ENCODE measurements at regions not wholly inside any gene's neighbourhood (a gene's known extent, or its start where the extent isn't known, plus 50 kb on each side); places are given as distances from the start of the nearest gene placed in this dataset.

GRCh38 chr3:152719264-152719663, 115.7 kb upstream of the P2RY1 start:
- TF ChIP-seq, protein P1, sequence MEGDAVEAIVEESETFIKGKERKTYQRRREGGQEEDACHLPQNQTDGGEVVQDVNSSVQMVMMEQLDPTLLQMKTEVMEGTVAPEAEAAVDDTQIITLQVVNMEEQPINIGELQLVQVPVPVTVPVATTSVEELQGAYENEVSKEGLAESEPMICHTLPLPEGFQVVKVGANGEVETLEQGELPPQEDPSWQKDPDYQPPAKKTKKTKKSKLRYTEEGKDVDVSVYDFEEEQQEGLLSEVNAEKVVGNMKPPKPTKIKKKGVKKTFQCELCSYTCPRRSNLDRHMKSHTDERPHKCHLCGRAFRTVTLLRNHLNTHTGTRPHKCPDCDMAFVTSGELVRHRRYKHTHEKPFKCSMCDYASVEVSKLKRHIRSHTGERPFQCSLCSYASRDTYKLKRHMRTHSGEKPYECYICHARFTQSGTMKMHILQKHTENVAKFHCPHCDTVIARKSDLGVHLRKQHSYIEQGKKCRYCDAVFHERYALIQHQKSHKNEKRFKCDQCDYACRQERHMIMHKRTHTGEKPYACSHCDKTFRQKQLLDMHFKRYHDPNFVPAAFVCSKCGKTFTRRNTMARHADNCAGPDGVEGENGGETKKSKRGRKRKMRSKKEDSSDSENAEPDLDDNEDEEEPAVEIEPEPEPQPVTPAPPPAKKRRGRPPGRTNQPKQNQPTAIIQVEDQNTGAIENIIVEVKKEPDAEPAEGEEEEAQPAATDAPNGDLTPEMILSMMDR (IDR thresholded peaks at IDR 0.05 in 8 of 11, conservative IDR thresholded peaks at IDR 0.05 in 3 of 11), result no peak
- TF ChIP-seq POLR2AphosphoS5 (IDR thresholded peaks at IDR 0.05) (no peak), POLR2A (IDR thresholded peaks at IDR 0.05) (no peak)
